ENCODE measurements at regions not wholly inside any gene's neighbourhood (a gene's known extent, or its start where the extent isn't known, plus 50 kb on each side); places are given as distances from the start of the nearest gene placed in this dataset.

DNA sequence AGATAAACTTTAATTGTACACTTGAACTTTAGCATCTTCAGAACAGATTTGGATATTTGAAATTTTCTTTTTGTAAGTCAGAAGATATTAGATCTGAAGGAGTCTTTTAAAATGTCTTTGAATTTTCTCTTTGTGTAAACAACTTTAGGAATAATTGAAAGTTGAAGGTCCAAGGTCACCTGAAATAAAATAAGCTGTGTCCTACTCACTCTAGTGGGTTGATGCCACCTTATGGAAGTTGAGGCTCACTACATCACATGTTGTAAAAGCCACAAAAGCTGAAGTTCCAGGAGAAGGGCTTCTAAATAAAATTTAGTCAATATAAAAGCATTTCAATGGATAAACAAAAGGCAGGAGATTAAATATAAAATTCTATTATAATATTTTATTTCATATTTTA is 122.0 kb upstream of the ATXN7L3B start:
- TF ChIP-seq, protein P1, sequence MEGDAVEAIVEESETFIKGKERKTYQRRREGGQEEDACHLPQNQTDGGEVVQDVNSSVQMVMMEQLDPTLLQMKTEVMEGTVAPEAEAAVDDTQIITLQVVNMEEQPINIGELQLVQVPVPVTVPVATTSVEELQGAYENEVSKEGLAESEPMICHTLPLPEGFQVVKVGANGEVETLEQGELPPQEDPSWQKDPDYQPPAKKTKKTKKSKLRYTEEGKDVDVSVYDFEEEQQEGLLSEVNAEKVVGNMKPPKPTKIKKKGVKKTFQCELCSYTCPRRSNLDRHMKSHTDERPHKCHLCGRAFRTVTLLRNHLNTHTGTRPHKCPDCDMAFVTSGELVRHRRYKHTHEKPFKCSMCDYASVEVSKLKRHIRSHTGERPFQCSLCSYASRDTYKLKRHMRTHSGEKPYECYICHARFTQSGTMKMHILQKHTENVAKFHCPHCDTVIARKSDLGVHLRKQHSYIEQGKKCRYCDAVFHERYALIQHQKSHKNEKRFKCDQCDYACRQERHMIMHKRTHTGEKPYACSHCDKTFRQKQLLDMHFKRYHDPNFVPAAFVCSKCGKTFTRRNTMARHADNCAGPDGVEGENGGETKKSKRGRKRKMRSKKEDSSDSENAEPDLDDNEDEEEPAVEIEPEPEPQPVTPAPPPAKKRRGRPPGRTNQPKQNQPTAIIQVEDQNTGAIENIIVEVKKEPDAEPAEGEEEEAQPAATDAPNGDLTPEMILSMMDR (IDR thresholded peaks at IDR 0.05) = peak; percentile 92
- TF ChIP-seq ZFX (IDR thresholded peaks at IDR 0.05; ENCODE audit: borderline replicate concordance) = no peak
